GM08714 (cell line): ENCODE measurements at regions not wholly inside any gene's neighbourhood (a gene's known extent, or its start where the extent isn't known, plus 50 kb on each side); places are given as distances from the start of the nearest gene placed in this dataset.
"Not testable (repeated sequence)": the region's sequence is repeated elsewhere in the genome, so short reads cannot be mapped to it uniquely, and the experiment has no call there.

Experiments
- H3K4me3 ChIP-seq: fragments of 200-500 bp; sonication (Bioruptor generic); 2 replicates; pipeline ENCODE4 v1.5.1; 2014; ENCODE audit warnings: mild to moderate bottlenecking, low read length, inconsistent platforms
- ZNF274 ChIP-seq: IDR thresholded peaks from 2 replicates; pipeline ENCODE4 v1.6.1; 2012; ENCODE audit warnings: mild to moderate bottlenecking, low read depth, low read length

- no peak for TF ChIP-seq ZNF274
- H3K4me3 ChIP-seq, result peak overlapping the region; percentile 87
These were observed 80.4 kb upstream of the AK4 start for GRCh38 chr1:65067491-65068201.

- peak overlapping the region; percentile 87 for H3K4me3 ChIP-seq
- no peak for TF ChIP-seq ZNF274
These were observed 79.6 kb upstream of the AK4 start for GRCh38 chr1:65068202-65069010.

- TF ChIP-seq ZNF274, result no peak
- peak overlapping the region; percentile 87; the same call in 1 of the 2 replicates for H3K4me3 ChIP-seq
These were observed 78.9 kb upstream of the AK4 start for GRCh38 chr1:65069011-65069565.

- TF ChIP-seq ZNF274, result no peak
- no peak overlapping the region for H3K4me3 ChIP-seq
These were observed 75.2 kb upstream of the AK4 start for GRCh38 chr1:65072845-65073244.

- no peak for TF ChIP-seq ZNF274
- H3K4me3 ChIP-seq, result no peak overlapping the region
These were observed 72.7 kb upstream of the AK4 start for GRCh38 chr1:65075123-65075976.

GRCh38 chr1:65077369-65077768, 70.6 kb upstream of the AK4 start:
- H3K4me3 ChIP-seq, result no peak overlapping the region
- TF ChIP-seq ZNF274, result no peak

GRCh38 chr1:65079941-65080340, 68.1 kb upstream of the AK4 start:
- no peak for TF ChIP-seq ZNF274
- H3K4me3 ChIP-seq, result no peak overlapping the region

GRCh38 chr1:65082346-65083040, 65.5 kb upstream of the AK4 start:
- TF ChIP-seq ZNF274, result no peak
- H3K4me3 ChIP-seq, result no peak overlapping the region

GRCh38 chr1:65083263-65083896, 64.6 kb upstream of the AK4 start:
- TF ChIP-seq ZNF274, result no peak
- no peak overlapping the region for H3K4me3 ChIP-seq

GRCh38 chr1:65084066-65084465, 63.9 kb upstream of the AK4 start:
- H3K4me3 ChIP-seq, result no peak overlapping the region
- no peak for TF ChIP-seq ZNF274

- not testable (repeated sequence) for H3K4me3 ChIP-seq
These were observed 60.5 kb upstream of the AK4 start for GRCh38 chr1:65087519-65087918.

- no peak for TF ChIP-seq ZNF274
These were observed 57.6 kb upstream of the AK4 start for GRCh38 chr1:65090406-65090805.

GRCh38 chr1:65092691-65093090, 55.3 kb upstream of the AK4 start:
- no peak overlapping the region for H3K4me3 ChIP-seq
- no peak for TF ChIP-seq ZNF274

More at GRCh38 chr1:65090406-65090805, 57.6 kb upstream of the AK4 start:
- no peak overlapping the region for H3K4me3 ChIP-seq
